ENCODE measurements at regions not wholly inside any gene's neighbourhood (a gene's known extent, or its start where the extent isn't known, plus 50 kb on each side); places are given as distances from the start of the nearest gene placed in this dataset.

DNA sequence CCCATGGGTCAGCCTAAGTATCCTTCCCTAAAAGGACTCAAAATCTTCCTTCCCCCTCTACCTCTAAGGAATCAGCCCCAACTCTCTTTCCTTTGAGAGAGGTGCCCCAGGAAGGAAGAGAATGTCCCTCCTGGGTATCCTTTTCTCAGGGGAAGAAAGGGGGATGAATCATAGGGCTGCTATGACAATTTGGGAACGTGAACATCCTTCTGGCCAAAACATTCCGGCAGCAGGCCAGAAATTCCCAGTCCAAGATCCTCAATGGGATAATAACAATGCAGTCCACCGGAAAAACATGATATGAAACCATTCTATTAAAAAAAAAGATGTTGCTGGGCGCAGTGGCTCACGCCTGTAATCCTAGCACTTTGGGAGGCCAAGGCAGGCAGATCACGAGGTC, 50.8 kb upstream of the CACNA2D3 start:
- TF ChIP-seq, protein P1, sequence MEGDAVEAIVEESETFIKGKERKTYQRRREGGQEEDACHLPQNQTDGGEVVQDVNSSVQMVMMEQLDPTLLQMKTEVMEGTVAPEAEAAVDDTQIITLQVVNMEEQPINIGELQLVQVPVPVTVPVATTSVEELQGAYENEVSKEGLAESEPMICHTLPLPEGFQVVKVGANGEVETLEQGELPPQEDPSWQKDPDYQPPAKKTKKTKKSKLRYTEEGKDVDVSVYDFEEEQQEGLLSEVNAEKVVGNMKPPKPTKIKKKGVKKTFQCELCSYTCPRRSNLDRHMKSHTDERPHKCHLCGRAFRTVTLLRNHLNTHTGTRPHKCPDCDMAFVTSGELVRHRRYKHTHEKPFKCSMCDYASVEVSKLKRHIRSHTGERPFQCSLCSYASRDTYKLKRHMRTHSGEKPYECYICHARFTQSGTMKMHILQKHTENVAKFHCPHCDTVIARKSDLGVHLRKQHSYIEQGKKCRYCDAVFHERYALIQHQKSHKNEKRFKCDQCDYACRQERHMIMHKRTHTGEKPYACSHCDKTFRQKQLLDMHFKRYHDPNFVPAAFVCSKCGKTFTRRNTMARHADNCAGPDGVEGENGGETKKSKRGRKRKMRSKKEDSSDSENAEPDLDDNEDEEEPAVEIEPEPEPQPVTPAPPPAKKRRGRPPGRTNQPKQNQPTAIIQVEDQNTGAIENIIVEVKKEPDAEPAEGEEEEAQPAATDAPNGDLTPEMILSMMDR (IDR thresholded peaks at IDR 0.05; ENCODE audit: insufficient read depth, missing control alignments): no peak
- FAIRE-seq (no peak), DNase-seq (ENCODE audit: insufficient read length, low spot score) (no peak)

DNA sequence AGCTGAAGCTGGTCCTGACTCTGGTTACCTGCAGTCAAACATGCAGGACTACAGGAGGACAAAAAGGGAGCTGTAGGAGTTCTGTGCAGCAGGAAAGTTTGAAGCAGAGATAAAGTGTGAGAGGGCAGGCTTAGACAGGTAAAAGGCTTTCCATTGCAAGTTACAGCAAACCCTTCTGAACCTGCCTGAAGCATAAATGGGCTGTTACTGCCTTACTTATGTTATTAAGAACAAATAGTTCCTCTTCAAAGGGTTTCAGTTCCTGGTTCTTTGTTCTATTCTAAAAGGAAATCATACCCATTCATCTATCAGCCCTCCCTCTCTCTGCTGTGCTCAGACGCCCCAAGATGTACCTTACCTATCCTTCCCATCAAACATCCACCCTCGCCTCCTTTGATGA, 52.4 kb upstream of the CACNA2D3 start:
- DNase-seq (ENCODE audit: insufficient read length, low spot score) (no peak), FAIRE-seq (no peak)
- TF ChIP-seq, protein P1 (IDR thresholded peaks at IDR 0.05; ENCODE audit: insufficient read depth, missing control alignments): no peak

DNA sequence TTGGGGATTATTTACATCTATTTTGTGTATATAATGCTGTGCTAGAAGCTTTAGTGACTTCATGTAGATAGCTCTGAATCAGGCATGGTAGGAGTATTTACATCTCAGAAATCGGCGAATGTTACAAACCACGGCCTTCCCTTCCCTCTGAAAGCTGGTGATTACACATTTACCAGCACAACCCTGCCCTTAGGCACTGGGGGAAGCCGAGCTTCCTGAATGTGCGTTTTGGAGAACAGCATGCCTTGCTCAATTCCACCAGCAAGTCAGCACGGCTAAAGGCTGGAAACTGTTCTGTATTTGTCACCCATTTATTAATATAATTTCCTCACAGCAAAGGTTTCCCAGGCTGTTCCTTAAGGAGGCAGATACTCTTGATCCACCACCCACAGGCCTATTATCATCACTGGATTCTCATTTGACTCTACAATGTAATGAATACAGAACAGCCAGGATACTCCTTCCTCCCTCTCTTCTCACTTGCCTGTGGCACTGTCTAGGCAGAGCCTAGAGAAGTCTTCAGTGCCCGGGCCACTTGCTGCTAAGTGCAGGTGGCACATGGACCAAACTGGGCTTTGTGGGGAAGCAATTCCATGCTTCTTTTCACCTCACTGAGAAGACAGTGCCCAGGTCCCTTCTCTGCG, 55.2 kb upstream of the CACNA2D3 start:
- TF ChIP-seq, protein P1 (IDR thresholded peaks at IDR 0.05; ENCODE audit: insufficient read depth, missing control alignments): no peak
- DNase-seq (ENCODE audit: insufficient read length, low spot score): no peak
- FAIRE-seq: no peak

DNA sequence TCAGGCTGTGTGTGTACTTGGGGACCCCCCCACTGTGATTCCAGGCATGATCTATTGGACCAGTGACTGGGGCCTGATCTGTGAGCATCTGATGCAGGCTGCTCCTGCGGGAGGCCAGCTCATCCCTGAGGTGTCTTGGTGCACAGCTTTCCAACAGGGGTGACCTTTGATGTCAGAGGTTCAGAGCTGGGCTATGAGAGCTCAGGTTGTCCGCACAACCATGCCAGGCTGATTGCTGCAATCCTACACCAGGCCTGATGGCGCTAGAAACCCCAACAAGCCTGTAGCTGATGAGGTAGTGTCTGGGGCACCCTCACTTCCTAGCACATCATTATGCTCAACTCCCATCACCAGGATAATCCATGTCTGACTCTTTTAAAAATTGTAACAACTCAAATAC, 56.1 kb upstream of the CACNA2D3 start:
- FAIRE-seq (no peak), DNase-seq (ENCODE audit: insufficient read length, low spot score) (no peak)
- TF ChIP-seq, protein P1 (IDR thresholded peaks at IDR 0.05; ENCODE audit: insufficient read depth, missing control alignments): no peak

DNA sequence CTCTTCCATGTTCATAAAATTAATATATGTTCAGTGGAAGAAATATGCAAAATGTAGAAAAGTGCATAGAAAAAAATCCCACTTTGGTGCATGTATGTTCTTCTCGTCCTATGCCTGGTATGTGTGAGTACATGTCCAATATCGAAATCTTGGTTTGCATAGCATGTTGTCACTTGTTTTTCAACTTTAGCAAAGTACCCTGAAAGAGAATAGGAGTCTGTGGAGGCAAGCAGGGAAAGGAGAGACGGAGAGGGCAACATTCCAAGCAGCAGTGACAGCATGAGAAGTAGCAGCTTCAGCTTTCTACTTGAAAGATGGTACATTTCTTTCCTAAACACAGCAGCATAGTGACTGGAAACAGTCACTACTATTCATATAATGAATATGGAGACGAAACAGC, 56.8 kb upstream of the CACNA2D3 start:
- no peak for DNase-seq (ENCODE audit: insufficient read length, low spot score)
- TF ChIP-seq, protein P1 (IDR thresholded peaks at IDR 0.05; ENCODE audit: insufficient read depth, missing control alignments): no peak
- no peak for FAIRE-seq

DNA sequence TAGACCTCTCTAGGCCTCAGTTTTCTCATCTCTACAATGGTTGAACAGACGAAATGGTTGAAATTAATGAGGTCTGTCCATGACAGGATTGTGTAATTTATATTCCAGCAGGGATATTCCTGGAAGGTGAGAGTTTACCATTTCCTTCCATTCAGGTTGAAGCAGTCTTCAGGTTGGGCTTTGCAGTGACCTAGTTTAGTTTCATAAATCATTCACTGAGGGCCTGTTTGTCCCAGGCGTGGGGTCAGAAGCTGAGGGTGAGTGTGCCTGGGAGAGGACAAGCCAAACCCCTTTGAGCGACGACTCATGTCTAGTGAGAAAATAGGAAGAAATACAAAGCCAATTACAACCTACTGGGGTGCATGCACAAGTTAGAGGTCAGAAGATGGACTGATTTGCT, 57.2 kb upstream of the CACNA2D3 start:
- no peak for DNase-seq (ENCODE audit: insufficient read length, low spot score)
- TF ChIP-seq, protein P1 (IDR thresholded peaks at IDR 0.05; ENCODE audit: insufficient read depth, missing control alignments): no peak
- no peak for FAIRE-seq

DNA sequence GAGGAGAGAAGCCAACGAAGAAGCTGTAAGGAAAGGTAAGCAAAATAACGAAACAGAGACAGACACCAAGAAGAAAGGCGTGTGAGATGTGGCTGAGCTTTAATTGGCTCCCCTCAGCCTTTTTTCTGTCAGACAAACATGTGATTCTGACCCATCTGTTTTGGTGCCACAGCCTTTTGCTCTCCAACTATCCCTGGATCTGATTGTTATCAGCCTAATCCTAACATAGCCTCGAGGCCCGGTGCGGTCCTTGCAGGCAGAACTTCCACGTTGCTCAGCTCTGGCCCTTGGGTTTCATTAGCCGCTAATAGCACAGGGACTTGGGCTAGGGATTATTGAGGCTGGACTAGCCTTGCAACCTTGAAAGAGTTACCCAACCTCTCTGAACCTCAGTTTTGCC, 57.9 kb upstream of the CACNA2D3 start:
- no peak for DNase-seq (ENCODE audit: insufficient read length, low spot score)
- no peak for FAIRE-seq
- TF ChIP-seq, protein P1 (IDR thresholded peaks at IDR 0.05; ENCODE audit: insufficient read depth, missing control alignments): no peak

Measured in D721Med (cell line).